GM13977 (cell line): ENCODE measurements at regions not wholly inside any gene's neighbourhood (a gene's known extent, or its start where the extent isn't known, plus 50 kb on each side); places are given as distances from the start of the nearest gene placed in this dataset.

Source experiments
- DNase-seq: peaks from one replicate; pipeline ENCODE4 v3.0.0; 2012; ENCODE audit warnings: low spot score
- in situ Hi-C: fragments of 300-500 bp; cut with MboI; formaldehyde crosslinking; loops from one replicate; pipeline ENCODE4 v1.12.0; 2022; ENCODE audit warnings: low sequenced_read_pairs, low pct_unique_long_range_greater_than_20kb, mixed read lengths, inconsistent platforms; ENCODE audit not compliant: unreplicated experiment
- TF ChIP-seq, protein P1 (sequence below): IDR thresholded peaks from 2 replicates; pipeline ENCODE4 v1.5.1; 2012; ENCODE audit warnings: mild to moderate bottlenecking, control low read depth; ENCODE audit not compliant: insufficient read depth; ENCODE audit errors: extremely low read depth, missing control alignments

DNA sequence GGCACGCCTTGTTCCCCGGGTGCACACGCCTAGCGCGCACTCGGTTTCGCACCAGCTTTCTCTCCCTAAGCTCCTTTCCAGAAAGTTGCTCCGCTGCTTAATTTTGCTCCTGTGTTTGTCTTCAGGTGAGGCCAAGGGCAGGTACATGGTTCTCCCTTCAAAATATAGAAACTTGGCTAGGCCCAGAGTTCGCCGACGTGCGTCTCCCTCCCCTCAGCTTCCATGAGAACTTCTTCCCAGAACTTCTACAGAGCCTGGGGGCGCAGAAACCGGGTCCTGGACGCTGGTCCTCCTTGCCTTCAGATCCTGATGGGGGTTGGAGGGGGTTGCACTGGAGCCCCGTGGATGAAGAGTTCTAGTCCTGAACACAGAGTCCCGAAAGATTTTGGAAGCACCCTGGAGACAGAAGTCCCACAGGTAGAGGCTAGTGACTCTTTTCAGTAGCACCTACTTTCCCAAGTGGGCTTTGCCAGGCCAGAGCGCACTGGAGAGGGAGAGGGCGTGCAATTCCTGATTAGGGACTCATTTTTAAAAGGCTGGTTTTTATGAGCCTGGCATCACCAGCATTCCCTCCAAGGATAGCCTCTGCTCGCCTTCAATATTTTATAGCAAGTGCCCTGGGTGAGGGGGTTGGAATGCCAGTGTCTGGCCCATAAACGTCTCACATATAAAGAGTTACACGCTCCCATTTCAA, 128.4 kb downstream of the TMEM174 start:
- DNase-seq = no peak
- in situ Hi-C loops = loop anchor here (10.0 kb wide), 1 partner anchor 133 kb away; no protein-coding TSS in a partner anchor
- TF ChIP-seq, protein P1, sequence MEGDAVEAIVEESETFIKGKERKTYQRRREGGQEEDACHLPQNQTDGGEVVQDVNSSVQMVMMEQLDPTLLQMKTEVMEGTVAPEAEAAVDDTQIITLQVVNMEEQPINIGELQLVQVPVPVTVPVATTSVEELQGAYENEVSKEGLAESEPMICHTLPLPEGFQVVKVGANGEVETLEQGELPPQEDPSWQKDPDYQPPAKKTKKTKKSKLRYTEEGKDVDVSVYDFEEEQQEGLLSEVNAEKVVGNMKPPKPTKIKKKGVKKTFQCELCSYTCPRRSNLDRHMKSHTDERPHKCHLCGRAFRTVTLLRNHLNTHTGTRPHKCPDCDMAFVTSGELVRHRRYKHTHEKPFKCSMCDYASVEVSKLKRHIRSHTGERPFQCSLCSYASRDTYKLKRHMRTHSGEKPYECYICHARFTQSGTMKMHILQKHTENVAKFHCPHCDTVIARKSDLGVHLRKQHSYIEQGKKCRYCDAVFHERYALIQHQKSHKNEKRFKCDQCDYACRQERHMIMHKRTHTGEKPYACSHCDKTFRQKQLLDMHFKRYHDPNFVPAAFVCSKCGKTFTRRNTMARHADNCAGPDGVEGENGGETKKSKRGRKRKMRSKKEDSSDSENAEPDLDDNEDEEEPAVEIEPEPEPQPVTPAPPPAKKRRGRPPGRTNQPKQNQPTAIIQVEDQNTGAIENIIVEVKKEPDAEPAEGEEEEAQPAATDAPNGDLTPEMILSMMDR = no peak

- DNase-seq = no peak
- in situ Hi-C loops = loop anchor here (10.0 kb wide), 1 partner anchor 134 kb away; no protein-coding TSS in a partner anchor
- TF ChIP-seq, protein P1 = no peak
Observed at GRCh38 chr5:73300337-73301207, 127.6 kb downstream of the TMEM174 start.

- DNase-seq = peak; percentile 29
- in situ Hi-C loops = loop anchor here (10.0 kb wide), 1 partner anchor 135 kb away; no protein-coding TSS in a partner anchor
- TF ChIP-seq, protein P1 = no peak
Observed at GRCh38 chr5:73299665-73300336, 126.8 kb downstream of the TMEM174 start.

- TF ChIP-seq, protein P1 = no peak
Observed at GRCh38 chr5:73298772-73299630, 126.0 kb downstream of the TMEM174 start.

GRCh38 chr5:73298251-73298771, 125.3 kb downstream of the TMEM174 start:
- no peak for DNase-seq
- in situ Hi-C loops = no loop called here
- TF ChIP-seq, protein P1 = no peak

More at GRCh38 chr5:73298772-73299630, 126.0 kb downstream of the TMEM174 start:
- DNase-seq = peak; percentile 48
- in situ Hi-C loops = no loop called here
